ENCODE measurements at regions not wholly inside any gene's neighbourhood (a gene's known extent, or its start where the extent isn't known, plus 50 kb on each side); places are given as distances from the start of the nearest gene placed in this dataset.

DNA sequence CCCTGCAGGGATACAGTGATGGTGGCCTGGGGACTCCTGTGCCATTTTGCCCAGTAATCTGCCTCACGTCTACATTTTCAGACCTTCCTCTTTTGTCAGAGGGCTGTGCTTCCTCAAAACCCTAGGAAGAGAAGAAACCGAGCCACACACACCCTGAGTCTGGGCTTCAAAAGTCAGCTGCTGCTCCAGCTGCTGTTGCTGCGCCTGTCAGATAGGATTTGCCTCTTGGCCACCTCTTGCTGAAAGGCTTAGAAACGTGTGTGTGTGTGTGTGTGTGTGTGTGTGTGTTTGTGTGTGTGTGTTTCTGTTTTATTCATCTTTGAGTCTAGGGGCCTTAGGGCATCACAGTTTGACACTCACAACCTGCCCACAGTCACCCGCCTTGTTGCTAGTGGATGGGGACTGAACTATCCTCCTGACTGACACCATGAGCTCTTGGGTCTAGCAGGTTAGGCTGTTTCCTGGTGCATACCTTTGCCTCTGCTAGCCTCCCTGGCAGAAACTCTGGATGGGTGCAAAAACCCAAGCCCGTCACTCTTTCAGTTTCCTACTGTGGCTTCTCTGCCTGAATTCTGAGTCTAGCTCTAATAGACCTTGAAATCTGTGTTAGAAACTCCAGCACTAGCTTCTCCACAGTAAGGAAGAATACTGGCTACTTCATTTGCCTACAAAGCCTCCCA lies 94.9 kb upstream of the CEP85L start:
- no peaks in the 10 kb centered on the region for H3K9me3 Mint-ChIP-seq (ENCODE audit: low read depth, unreplicated experiment)
- no TSS peak for BruUV-seq (replicated peaks)
- H3K4me3 Mint-ChIP-seq (ENCODE audit: low read depth, unreplicated experiment), result no peak overlapping the region
- intact Hi-C loops (cut with micrococcal nuclease; ENCODE audit: unreplicated experiment), result no loop called here
- H3K27ac Mint-ChIP-seq (ENCODE audit: unreplicated experiment), result no peak overlapping the region
- H3K27me3 Mint-ChIP-seq (ENCODE audit: unreplicated experiment), result peaks cover 21% of the 10 kb centered on the region
- TF ChIP-seq, protein P1, sequence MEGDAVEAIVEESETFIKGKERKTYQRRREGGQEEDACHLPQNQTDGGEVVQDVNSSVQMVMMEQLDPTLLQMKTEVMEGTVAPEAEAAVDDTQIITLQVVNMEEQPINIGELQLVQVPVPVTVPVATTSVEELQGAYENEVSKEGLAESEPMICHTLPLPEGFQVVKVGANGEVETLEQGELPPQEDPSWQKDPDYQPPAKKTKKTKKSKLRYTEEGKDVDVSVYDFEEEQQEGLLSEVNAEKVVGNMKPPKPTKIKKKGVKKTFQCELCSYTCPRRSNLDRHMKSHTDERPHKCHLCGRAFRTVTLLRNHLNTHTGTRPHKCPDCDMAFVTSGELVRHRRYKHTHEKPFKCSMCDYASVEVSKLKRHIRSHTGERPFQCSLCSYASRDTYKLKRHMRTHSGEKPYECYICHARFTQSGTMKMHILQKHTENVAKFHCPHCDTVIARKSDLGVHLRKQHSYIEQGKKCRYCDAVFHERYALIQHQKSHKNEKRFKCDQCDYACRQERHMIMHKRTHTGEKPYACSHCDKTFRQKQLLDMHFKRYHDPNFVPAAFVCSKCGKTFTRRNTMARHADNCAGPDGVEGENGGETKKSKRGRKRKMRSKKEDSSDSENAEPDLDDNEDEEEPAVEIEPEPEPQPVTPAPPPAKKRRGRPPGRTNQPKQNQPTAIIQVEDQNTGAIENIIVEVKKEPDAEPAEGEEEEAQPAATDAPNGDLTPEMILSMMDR (IDR thresholded peaks at IDR 0.05; ENCODE audit: unreplicated experiment), result no peak
- no peak for DNase-seq
- CTCF ChIA-PET, result interaction anchor here (0.6 to 0.7 kb wide), 2 partner anchors 268 to 642 kb away, joined by 3 to 5 read pairs; no protein-coding TSS in a partner anchor
- no peaks in the 10 kb centered on the region for H3K4me1 Mint-ChIP-seq (ENCODE audit: low read depth, unreplicated experiment)
- H3K36me3 Mint-ChIP-seq (ENCODE audit: insufficient read depth, unreplicated experiment), result no peaks in the 10 kb centered on the region

DNA sequence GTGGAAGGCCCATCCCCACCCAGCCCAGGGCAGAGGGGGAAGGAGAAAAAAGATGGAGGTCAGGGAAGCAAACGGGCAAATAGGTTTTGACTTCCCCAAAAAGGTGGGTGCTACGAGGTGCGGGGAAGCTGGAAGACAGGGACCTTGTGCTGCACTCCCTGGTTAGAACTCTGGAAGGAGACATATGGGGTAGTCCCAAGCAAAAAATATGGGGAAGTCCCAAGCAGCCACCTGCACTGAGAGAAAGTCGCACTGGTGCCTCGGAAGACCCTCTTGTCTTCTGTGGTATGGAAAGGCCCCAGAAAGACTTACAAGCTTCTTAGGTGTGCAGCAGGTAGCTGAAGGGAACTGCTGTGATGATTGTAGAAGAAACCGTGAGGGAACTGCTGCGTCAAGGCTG lies 93.8 kb upstream of the CEP85L start:
- DNase-seq, result no peak
- TF ChIP-seq, protein P1 (IDR thresholded peaks at IDR 0.05; ENCODE audit: unreplicated experiment), result no peak
- CTCF ChIA-PET, result no interaction called here
- Mint-ChIP-seq H3K27me3 (ENCODE audit: unreplicated experiment) (peaks cover 21% of the 10 kb centered on the region), H3K9me3 (ENCODE audit: low read depth, unreplicated experiment) (no peaks in the 10 kb centered on the region), H3K4me3 (ENCODE audit: low read depth, unreplicated experiment) (no peak overlapping the region), H3K36me3 (ENCODE audit: insufficient read depth, unreplicated experiment) (no peaks in the 10 kb centered on the region), H3K27ac (ENCODE audit: unreplicated experiment) (no peak overlapping the region), H3K4me1 (ENCODE audit: low read depth, unreplicated experiment) (no peaks in the 10 kb centered on the region)
- BruUV-seq (replicated peaks), result no TSS peak
- intact Hi-C loops (cut with micrococcal nuclease; ENCODE audit: unreplicated experiment), result no loop called here

DNA sequence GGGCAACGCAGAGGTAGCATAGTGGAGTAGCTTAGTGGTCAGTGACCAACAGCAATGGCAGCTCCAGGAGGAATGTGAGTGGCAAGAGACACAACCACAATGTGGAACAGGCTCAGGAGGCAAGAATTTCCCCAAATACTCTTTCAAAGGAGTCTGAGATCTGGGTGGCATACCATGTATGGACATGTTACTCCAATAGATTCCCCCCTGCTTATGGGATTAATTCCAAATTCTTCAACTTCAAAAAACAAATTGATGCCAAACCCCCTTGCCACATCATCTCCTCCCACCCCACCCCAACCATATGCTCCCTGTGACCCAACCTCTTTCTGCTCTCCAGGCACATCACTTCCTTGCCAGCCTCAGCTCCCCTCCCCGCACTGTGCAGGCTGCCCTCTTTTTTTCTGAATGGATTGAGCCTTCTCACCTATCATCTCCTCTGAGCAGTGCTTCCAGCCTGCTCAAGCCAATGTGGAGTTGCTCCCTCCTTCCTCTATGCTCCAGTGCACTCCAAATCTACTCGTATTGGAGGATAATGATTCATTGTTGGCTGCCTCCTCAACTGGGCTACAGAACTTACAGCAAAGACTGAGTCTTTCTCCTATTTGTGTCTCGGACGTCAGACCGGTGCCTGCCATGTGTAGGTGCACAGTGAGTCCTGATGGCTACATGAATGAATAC lies 93.0 kb upstream of the CEP85L start:
- TF ChIP-seq, protein P1 (IDR thresholded peaks at IDR 0.05; ENCODE audit: unreplicated experiment), result no peak
- DNase-seq, result no peak
- Mint-ChIP-seq H3K4me3 (ENCODE audit: low read depth, unreplicated experiment) (no peak overlapping the region), H3K36me3 (ENCODE audit: insufficient read depth, unreplicated experiment) (no peaks in the 10 kb centered on the region), H3K27ac (ENCODE audit: unreplicated experiment) (no peak overlapping the region), H3K4me1 (ENCODE audit: low read depth, unreplicated experiment) (no peaks in the 10 kb centered on the region), H3K9me3 (ENCODE audit: low read depth, unreplicated experiment) (no peaks in the 10 kb centered on the region), H3K27me3 (ENCODE audit: unreplicated experiment) (peaks cover 21% of the 10 kb centered on the region)
- BruUV-seq (replicated peaks), result no TSS peak
- intact Hi-C loops (cut with micrococcal nuclease; ENCODE audit: unreplicated experiment), result no loop called here
- CTCF ChIA-PET, result no interaction called here

DNA sequence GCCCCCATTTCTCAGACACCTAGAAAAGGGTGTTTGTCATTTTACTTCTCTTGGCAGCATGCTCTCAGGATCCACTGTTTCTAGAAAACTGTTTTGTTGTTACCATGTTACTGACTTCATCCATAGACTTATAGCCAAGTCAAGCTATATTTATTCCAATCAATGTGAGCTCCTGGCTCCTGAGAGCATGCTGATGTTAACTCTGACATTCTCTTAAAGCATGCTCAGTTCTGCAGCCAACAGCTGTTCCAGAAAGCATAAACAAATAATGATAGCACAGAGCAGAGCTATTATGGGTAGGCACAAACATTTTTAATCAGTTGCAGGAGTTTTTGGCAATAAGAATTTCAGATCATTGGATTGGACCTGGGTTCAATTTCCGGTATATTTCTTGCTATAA lies 92.4 kb upstream of the CEP85L start:
- no TSS peak for BruUV-seq (replicated peaks)

More for the DNA sequence above, 92.4 kb upstream of the CEP85L start:
- H3K27me3 Mint-ChIP-seq (ENCODE audit: unreplicated experiment), result peaks cover 21% of the 10 kb centered on the region
- H3K27ac Mint-ChIP-seq (ENCODE audit: unreplicated experiment), result no peak overlapping the region
- CTCF ChIA-PET, result no interaction called here
- intact Hi-C loops (cut with micrococcal nuclease; ENCODE audit: unreplicated experiment), result no loop called here
- TF ChIP-seq, protein P1 (IDR thresholded peaks at IDR 0.05; ENCODE audit: unreplicated experiment), result no peak
- no peaks in the 10 kb centered on the region for H3K36me3 Mint-ChIP-seq (ENCODE audit: insufficient read depth, unreplicated experiment)
- no peak for DNase-seq
- no peaks in the 10 kb centered on the region for H3K9me3 Mint-ChIP-seq (ENCODE audit: low read depth, unreplicated experiment)
- no peaks in the 10 kb centered on the region for H3K4me1 Mint-ChIP-seq (ENCODE audit: low read depth, unreplicated experiment)
- H3K4me3 Mint-ChIP-seq (ENCODE audit: low read depth, unreplicated experiment), result no peak overlapping the region
